Cardiac muscle cell (in vitro differentiated cells and primary cell): ENCODE measurements at regions not wholly inside any gene's neighbourhood (a gene's known extent, or its start where the extent isn't known, plus 50 kb on each side); places are given as distances from the start of the nearest gene placed in this dataset.

Source experiments
- DNase-seq, 2 donors: peaks; one replicate each; pipeline versions ENCODE4 v3.0.0 to v3.0.0-alpha.2; 2010 to 2017; ENCODE audit warnings: low read depth in 1 of 2, low spot score in 1 of 2
- H3K27ac ChIP-seq: fragments of 200-600 bp; sonication (generic); 2 replicates; pipeline ENCODE4 v1.5.1; 2016
- H3K27me3 ChIP-seq: fragments of 200-600 bp; sonication (generic); 2 replicates; pipeline ENCODE4 v1.6.0; 2016; ENCODE audit warnings: control low read depth
- H3K36me3 ChIP-seq: fragments of 200-600 bp; sonication (generic); 2 replicates; pipeline ENCODE4 v1.5.1; 2016; ENCODE audit warnings: control low read depth
- H3K4me1 ChIP-seq: fragments of 200-600 bp; sonication (generic); 2 replicates; pipeline ENCODE4 v1.8.1; 2017; ENCODE audit warnings: low read depth, mild to moderate bottlenecking, mixed run types
- H3K4me3 ChIP-seq: fragments of 200-600 bp; sonication (generic); 2 replicates; pipeline ENCODE4 v1.5.1; 2016; ENCODE audit warnings: mild to moderate bottlenecking
- H3K9me3 ChIP-seq: fragments of 200-600 bp; sonication (generic); 2 replicates; pipeline ENCODE4 v1.5.1; 2017; ENCODE audit warnings: low read depth, mild to moderate bottlenecking, control low read depth
- TF ChIP-seq, protein P1 (sequence below): IDR thresholded peaks from 2 replicates; pipeline ENCODE4 v1.5.1; 2012; ENCODE audit warnings: low read depth, mild to moderate bottlenecking, low read length

- TF ChIP-seq, protein P1, sequence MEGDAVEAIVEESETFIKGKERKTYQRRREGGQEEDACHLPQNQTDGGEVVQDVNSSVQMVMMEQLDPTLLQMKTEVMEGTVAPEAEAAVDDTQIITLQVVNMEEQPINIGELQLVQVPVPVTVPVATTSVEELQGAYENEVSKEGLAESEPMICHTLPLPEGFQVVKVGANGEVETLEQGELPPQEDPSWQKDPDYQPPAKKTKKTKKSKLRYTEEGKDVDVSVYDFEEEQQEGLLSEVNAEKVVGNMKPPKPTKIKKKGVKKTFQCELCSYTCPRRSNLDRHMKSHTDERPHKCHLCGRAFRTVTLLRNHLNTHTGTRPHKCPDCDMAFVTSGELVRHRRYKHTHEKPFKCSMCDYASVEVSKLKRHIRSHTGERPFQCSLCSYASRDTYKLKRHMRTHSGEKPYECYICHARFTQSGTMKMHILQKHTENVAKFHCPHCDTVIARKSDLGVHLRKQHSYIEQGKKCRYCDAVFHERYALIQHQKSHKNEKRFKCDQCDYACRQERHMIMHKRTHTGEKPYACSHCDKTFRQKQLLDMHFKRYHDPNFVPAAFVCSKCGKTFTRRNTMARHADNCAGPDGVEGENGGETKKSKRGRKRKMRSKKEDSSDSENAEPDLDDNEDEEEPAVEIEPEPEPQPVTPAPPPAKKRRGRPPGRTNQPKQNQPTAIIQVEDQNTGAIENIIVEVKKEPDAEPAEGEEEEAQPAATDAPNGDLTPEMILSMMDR: no peak
- Histone ChIP-seq H3K36me3 (no peaks in the 10 kb centered on the region), H3K9me3 (no peaks in the 10 kb centered on the region), H3K27me3 (no peaks in the 10 kb centered on the region), H3K27ac (no peak overlapping the region), H3K4me1 (peaks cover 13% of the 10 kb centered on the region), H3K4me3 (no peak overlapping the region)
- no peak for DNase-seq
Observed at GRCh38 chr2:196533772-196534397, 105.6 kb upstream of the CCDC150 start.

- Histone ChIP-seq H3K4me1 (peaks cover 16% of the 10 kb centered on the region), H3K27ac (no peak overlapping the region), H3K4me3 (no peak overlapping the region), H3K27me3 (no peaks in the 10 kb centered on the region), H3K36me3 (no peaks in the 10 kb centered on the region), H3K9me3 (no peaks in the 10 kb centered on the region)
- TF ChIP-seq, protein P1: no peak
- DNase-seq: peak in 1 of 2 donors; percentile 20
Observed at GRCh38 chr2:196534495-196534894, 105.0 kb upstream of the CCDC150 start.

- H3K9me3 ChIP-seq: no peaks in the 10 kb centered on the region
- no peaks in the 10 kb centered on the region for H3K27me3 ChIP-seq
- no peak overlapping the region for H3K4me3 ChIP-seq
- H3K4me1 ChIP-seq: peaks cover 16% of the 10 kb centered on the region
- TF ChIP-seq, protein P1: no peak
- no peak for DNase-seq
- no peaks in the 10 kb centered on the region for H3K36me3 ChIP-seq
- H3K27ac ChIP-seq: no peak overlapping the region
Observed at GRCh38 chr2:196535061-196535460, 104.5 kb upstream of the CCDC150 start.

- H3K27me3 ChIP-seq: no peaks in the 10 kb centered on the region
- H3K9me3 ChIP-seq: no peaks in the 10 kb centered on the region
- no peak overlapping the region for H3K27ac ChIP-seq
- DNase-seq: peak in 1 of 2 donors; percentile 9
- peaks cover 16% of the 10 kb centered on the region for H3K4me1 ChIP-seq
- TF ChIP-seq, protein P1: peak; percentile 8
- no peaks in the 10 kb centered on the region for H3K36me3 ChIP-seq
- no peak overlapping the region for H3K4me3 ChIP-seq
Observed at GRCh38 chr2:196535742-196536141, 103.8 kb upstream of the CCDC150 start.

DNA sequence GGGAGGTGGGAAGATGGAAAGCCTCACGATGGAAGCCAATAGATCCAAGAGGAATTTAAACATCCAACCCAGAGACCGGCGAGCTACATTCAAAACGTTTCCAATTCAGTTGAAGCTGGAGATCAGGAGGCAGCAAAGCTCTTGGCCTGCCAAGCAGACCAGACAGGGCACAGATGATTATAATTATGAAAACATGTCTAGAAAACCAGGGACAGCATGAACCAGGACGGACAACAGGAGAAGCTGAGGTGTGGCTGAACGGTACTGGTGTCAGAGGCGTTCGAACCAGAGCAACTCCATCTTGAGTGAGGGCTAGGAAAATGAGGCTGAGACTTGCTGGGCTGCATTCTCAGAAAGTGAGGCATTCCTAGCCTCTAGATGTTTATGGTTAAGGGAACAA, 102.2 kb upstream of the CCDC150 start:
- DNase-seq: no peak

More for the DNA sequence above, 102.2 kb upstream of the CCDC150 start:
- Histone ChIP-seq H3K9me3 (no peaks in the 10 kb centered on the region), H3K27me3 (no peaks in the 10 kb centered on the region), H3K27ac (no peak overlapping the region), H3K36me3 (no peaks in the 10 kb centered on the region), H3K4me3 (no peak overlapping the region), H3K4me1 (peaks cover 16% of the 10 kb centered on the region)
- TF ChIP-seq, protein P1: no peak
